GM19455 (cell line): ENCODE measurements at regions not wholly inside any gene's neighbourhood (a gene's known extent, or its start where the extent isn't known, plus 50 kb on each side); places are given as distances from the start of the nearest gene placed in this dataset.
"Not testable (repeated sequence)": the region's sequence is repeated elsewhere in the genome, so short reads cannot be mapped to it uniquely, and the experiment has no call there.

Experiments used
- ATAC-seq: cut with Tn5 transposase; IDR thresholded peaks from one replicate; pipeline ENCODE4 v1.9.1; 2021; ENCODE audit not compliant: unreplicated experiment

GRCh38 chr6:169856442-169857342 is 105.3 kb downstream of the ERMARD start:
- not testable (repeated sequence) for ATAC-seq

GRCh38 chr6:169854813-169855212 is 103.4 kb downstream of the ERMARD start:
- no peak for ATAC-seq

GRCh38 chr6:169854083-169854725 is 102.8 kb downstream of the ERMARD start:
- no peak for ATAC-seq

- ATAC-seq, result no peak
Measured at GRCh38 chr6:169853196-169854082, 102.0 kb downstream of the ERMARD start.

- no peak for ATAC-seq
Measured at GRCh38 chr6:169852504-169853195, 101.2 kb downstream of the ERMARD start.

GRCh38 chr6:169851641-169852503 is 100.5 kb downstream of the ERMARD start:
- ATAC-seq, result no peak

GRCh38 chr6:169850746-169851145 is 99.3 kb downstream of the ERMARD start:
- no peak for ATAC-seq

- no peak for ATAC-seq
Measured at GRCh38 chr6:169850154-169850553, 98.7 kb downstream of the ERMARD start.

GRCh38 chr6:169849396-169849795 is 98.0 kb downstream of the ERMARD start:
- no peak for ATAC-seq

- no peak for ATAC-seq
Measured at GRCh38 chr6:169848946-169849345, 97.5 kb downstream of the ERMARD start.

- no peak for ATAC-seq
Measured at GRCh38 chr6:169847901-169848311, 96.5 kb downstream of the ERMARD start.

- no peak for ATAC-seq
Measured at GRCh38 chr6:169847141-169847674, 95.8 kb downstream of the ERMARD start.

- no peak for ATAC-seq
Measured at GRCh38 chr6:169846286-169847056, 95.0 kb downstream of the ERMARD start.

- ATAC-seq, result no peak
Measured at GRCh38 chr6:169845426-169846285, 94.2 kb downstream of the ERMARD start.

GRCh38 chr6:169844946-169845345 is 93.5 kb downstream of the ERMARD start:
- no peak for ATAC-seq

GRCh38 chr6:169843991-169844390 is 92.6 kb downstream of the ERMARD start:
- ATAC-seq, result no peak

- ATAC-seq, result no peak
Measured at GRCh38 chr6:169843110-169843509, 91.7 kb downstream of the ERMARD start.
